SK-N-SH (cell line): ENCODE measurements at regions not wholly inside any gene's neighbourhood (a gene's known extent, or its start where the extent isn't known, plus 50 kb on each side); places are given as distances from the start of the nearest gene placed in this dataset.

Source experiments
- CTCF ChIA-PET: fragments of 300-600, 350-600 bp; formaldehyde crosslinking; extraction: SDS; loops from one replicate; lab custom pipeline; 2021; lab: Yijun Ruan, JAX
- POLR2A ChIA-PET: fragments of 350-600 bp; sonication (Branson Sonifier 250); formaldehyde crosslinking; extraction: SDS; loops from one replicate; lab custom pipeline; 2020; ENCODE audit warnings: antibody characterized with exemption, inconsistent platforms; lab: Yijun Ruan, JAX
- DNase-seq: peaks from one replicate; pipeline ENCODE4 v3.0.0; 2012
- H2AFZ ChIP-seq: fragments of 200-600 bp; sonication (generic); 2 replicates; pipeline ENCODE4 v1.8.1; 2016; ENCODE audit warnings: antibody characterized with exemption, mild to moderate bottlenecking, low read depth
- H3F3A ChIP-seq: fragments of 200-600 bp; sonication (generic); replicated peaks from 2 replicates; pipeline ENCODE3; 2016; ENCODE audit warnings: antibody characterized with exemption, mild to moderate bottlenecking; ENCODE audit not compliant: insufficient read depth
- H3K27ac ChIP-seq, 2 experiments: fragments of 200-500 bp in 1 of 2; fragments of 200-600 bp in 1 of 2; sonication (Bioruptor generic) in 1 of 2; sonication (generic), shearing (Covaris generic) in 1 of 2; 2 replicates each; pipeline versions ENCODE4 v1.5.1 to v1.6.1; 2014 to 2016; ENCODE audit warnings: low read depth in 2 of 2, inconsistent platforms in 1 of 2, low read length in 1 of 2, mild to moderate bottlenecking in 1 of 2, mixed read lengths in 1 of 2
- H3K27me3 ChIP-seq: fragments of 200-600 bp; sonication (generic), shearing (Covaris generic); 2 replicates; pipeline ENCODE4 v1.6.1; 2016; ENCODE audit warnings: mixed run types; ENCODE audit not compliant: insufficient read depth
- H3K36me3 ChIP-seq, 2 experiments: fragments of 200-500 bp in 1 of 2; fragments of 200-600 bp in 1 of 2; sonication (Bioruptor generic) in 1 of 2; sonication (generic) in 1 of 2; replicated peaks in 1 of 2; 2 replicates each; pipeline versions ENCODE3 to v1.5.1; 2014 to 2016; ENCODE audit warnings: low read length in 1 of 2, mild to moderate bottlenecking in 1 of 2; ENCODE audit not compliant: insufficient read depth in 2 of 2, control insufficient read depth in 1 of 2
- H3K4me1 ChIP-seq, 2 experiments: fragments of 200-500 bp in 1 of 2; fragments of 200-600 bp in 1 of 2; sonication (Bioruptor generic) in 1 of 2; sonication (generic), shearing (Covaris generic) in 1 of 2; 2 replicates each; pipeline versions ENCODE4 v1.5.1 to v1.6.1; 2014 to 2016; ENCODE audit warnings: low read depth in 1 of 2, low read length in 1 of 2, mixed run types in 1 of 2; ENCODE audit not compliant: insufficient read depth in 2 of 2, control insufficient read depth in 1 of 2
- H3K4me2 ChIP-seq: fragments of 200-600 bp; sonication (generic), shearing (Covaris generic); 2 replicates; pipeline ENCODE4 v1.6.1; 2017; ENCODE audit warnings: mixed run types
- H3K4me3 ChIP-seq, 2 experiments: fragments of 200-500 bp in 1 of 2; fragments of 200-600 bp in 1 of 2; sonication (Bioruptor generic) in 1 of 2; sonication (generic), shearing (Covaris generic) in 1 of 2; 2 replicates each; pipeline versions ENCODE4 v1.5.1 to v1.8.1; 2014 to 2016; ENCODE audit warnings: low read depth in 2 of 2, inconsistent platforms in 1 of 2, low read length in 1 of 2, mild to moderate bottlenecking in 1 of 2, mixed read lengths in 1 of 2, moderate library complexity in 1 of 2
- H3K79me2 ChIP-seq: fragments of 200-600 bp; sonication (generic); 2 replicates; pipeline ENCODE4 v1.8.1; 2017; ENCODE audit warnings: mild to moderate bottlenecking; ENCODE audit not compliant: insufficient read depth
- H3K9ac ChIP-seq: fragments of 200-600 bp; sonication (generic); 2 replicates; pipeline ENCODE4 v1.6.1; 2017; ENCODE audit warnings: mixed run types
- H3K9me2 ChIP-seq: fragments of 200-600 bp; sonication (generic); 2 replicates; pipeline ENCODE4 v1.6.1; 2017; ENCODE audit warnings: mixed run types
- H3K9me3 ChIP-seq: fragments of 200-600 bp; sonication (generic); 2 replicates; pipeline ENCODE4 v1.6.1; 2017; ENCODE audit warnings: mixed run types, mild to moderate bottlenecking, moderate library complexity
- H4K20me1 ChIP-seq: fragments of 200-600 bp; sonication (generic); 2 replicates; pipeline ENCODE4 v1.6.1; 2017; ENCODE audit warnings: mild to moderate bottlenecking, mixed run types; ENCODE audit not compliant: insufficient read depth
- CHD2 ChIP-seq: fragments of 150-350 bp; IDR thresholded peaks from 2 replicates; pipeline ENCODE4 v1.6.1; 2018; ENCODE audit warnings: low read length; ENCODE audit not compliant: partially characterized antibody
- ELF1 ChIP-seq: IDR thresholded peaks from 2 replicates; pipeline ENCODE4 v1.4.0; 2012
- FOXJ3 ChIP-seq: sonication (generic); formaldehyde crosslinking; IDR thresholded peaks from 2 replicates; pipeline ENCODE4 v1.5.1; 2020; ENCODE audit warnings: mild to moderate bottlenecking, missing genetic modification reagents
- GATA2 ChIP-seq: sonication (generic); formaldehyde crosslinking; IDR thresholded peaks from 2 replicates; pipeline ENCODE4 v1.5.0; 2020; ENCODE audit warnings: mild to moderate bottlenecking, missing genetic modification reagents
- JUND ChIP-seq: IDR thresholded peaks from 2 replicates; pipeline ENCODE4 v1.4.0; 2012
- MAX ChIP-seq: IDR thresholded peaks from 2 replicates; pipeline ENCODE4 v1.4.0; 2012; ENCODE audit warnings: low read depth
- MEF2A ChIP-seq: IDR thresholded peaks from 2 replicates; pipeline ENCODE4 v1.4.0; 2012; ENCODE audit warnings: low read depth, borderline replicate concordance
- MXI1 ChIP-seq: IDR thresholded peaks from 2 replicates; pipeline ENCODE4 v1.6.1; 2012; ENCODE audit warnings: mild to moderate bottlenecking, low read depth, low read length, improper control_type of control experiment
- NRF1 ChIP-seq: IDR thresholded peaks from 2 replicates; pipeline ENCODE4 v1.6.1; 2012; ENCODE audit warnings: low read depth, mild to moderate bottlenecking, low read length
- RCOR1 ChIP-seq: fragments of 150-350 bp; IDR thresholded peaks from 2 replicates; pipeline ENCODE4 v1.6.1; 2017; ENCODE audit warnings: antibody characterized with exemption, low read length
- RFX5 ChIP-seq: IDR thresholded peaks from 2 replicates; pipeline ENCODE4 v1.6.1; 2012; ENCODE audit warnings: mild to moderate bottlenecking, improper control_type of control experiment, low read length
- SIN3A ChIP-seq: IDR thresholded peaks from 2 replicates; pipeline ENCODE4 v1.6.1; 2012; ENCODE audit warnings: low read depth, mild to moderate bottlenecking, low read length, moderate library complexity, borderline replicate concordance
- SMC3 ChIP-seq: IDR thresholded peaks from 2 replicates; pipeline ENCODE4 v1.6.1; 2012; ENCODE audit warnings: low read depth, low read length, improper control_type of control experiment
- TAF1 ChIP-seq: IDR thresholded peaks from 2 replicates; pipeline ENCODE4 v1.6.1; 2012; ENCODE audit warnings: low read depth, mild to moderate bottlenecking, low read length, moderate library complexity, borderline replicate concordance
- TCF12 ChIP-seq: IDR thresholded peaks from 2 replicates; pipeline ENCODE4 v1.4.0; 2012
- TEAD4 ChIP-seq: IDR thresholded peaks from 2 replicates; pipeline ENCODE4 v1.4.0; 2012; ENCODE audit warnings: mild to moderate bottlenecking, borderline replicate concordance; ENCODE audit not compliant: insufficient read depth
- USF2 ChIP-seq: fragments of 150-350 bp; IDR thresholded peaks from 2 replicates; pipeline ENCODE4 v1.6.1; 2017; ENCODE audit warnings: antibody characterized with exemption, low read length, low read depth, borderline replicate concordance
- WGBS: methylation state at CpG from one replicate; pipeline ENCODE4 v1.1.6; 2017; ENCODE audit warnings: low lambda C conversion rate; 5-methylcytosine and 5-hydroxymethylcytosine counted together
- TF ChIP-seq, protein P1 (sequence below): IDR thresholded peaks from 2 replicates; pipeline ENCODE4 v1.6.1; 2012; ENCODE audit warnings: mild to moderate bottlenecking, low read depth, low read length, moderate library complexity
- TF ChIP-seq, protein P2 (sequence below): IDR thresholded peaks from 2 replicates; pipeline ENCODE4; 2012
- TF ChIP-seq, protein P3 (sequence below): IDR thresholded peaks from 2 replicates; pipeline ENCODE4 v1.4.0; 2012; ENCODE audit warnings: low read depth, borderline replicate concordance
- TF ChIP-seq, protein P4 (sequence below): IDR thresholded peaks from 2 replicates; pipeline ENCODE4 v1.4.0; 2012; ENCODE audit warnings: low read depth, borderline replicate concordance

DNA sequence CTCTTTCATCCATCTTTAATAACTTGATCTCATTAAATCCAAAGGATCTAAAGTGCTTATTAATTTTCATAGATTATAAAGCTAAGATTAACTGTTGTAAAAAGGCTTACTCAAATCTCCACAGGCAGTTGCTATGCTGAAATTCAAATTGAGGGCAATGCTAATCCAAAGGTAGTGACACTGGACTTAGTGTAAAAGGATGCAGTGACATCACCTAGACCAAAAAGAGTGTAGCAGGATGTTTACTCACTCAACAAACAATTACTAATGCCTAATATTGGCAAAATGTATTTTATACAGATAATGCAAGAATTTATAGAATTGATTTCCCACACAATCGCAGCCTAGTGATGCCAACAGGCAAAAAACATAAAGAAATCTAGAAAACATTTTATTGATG, 756.2 kb downstream of the CDH9 start:
- Histone ChIP-seq H3K4me1 (no peaks in the 10 kb centered on the region), H3K27ac (no peak overlapping the region), H3K9ac (no peak overlapping the region), H2AFZ (no peak overlapping the region), H3K9me2 (no peaks in the 10 kb centered on the region), H3K9me3 (no peaks in the 10 kb centered on the region), H3K4me3 (no peak overlapping the region), H3K27me3 (no peaks in the 10 kb centered on the region), H3K36me3 (no peaks in the 10 kb centered on the region), H3K79me2 (no peaks in the 10 kb centered on the region), H3F3A (no peaks in the 10 kb centered on the region), H3K4me2 (no peak overlapping the region), H4K20me1 (no peaks in the 10 kb centered on the region)
- CTCF ChIA-PET, result no interaction called here
- TF ChIP-seq JUND, result no peak
- TF ChIP-seq MEF2A, result no peak
- TF ChIP-seq USF2, result no peak
- TF ChIP-seq, protein P1, sequence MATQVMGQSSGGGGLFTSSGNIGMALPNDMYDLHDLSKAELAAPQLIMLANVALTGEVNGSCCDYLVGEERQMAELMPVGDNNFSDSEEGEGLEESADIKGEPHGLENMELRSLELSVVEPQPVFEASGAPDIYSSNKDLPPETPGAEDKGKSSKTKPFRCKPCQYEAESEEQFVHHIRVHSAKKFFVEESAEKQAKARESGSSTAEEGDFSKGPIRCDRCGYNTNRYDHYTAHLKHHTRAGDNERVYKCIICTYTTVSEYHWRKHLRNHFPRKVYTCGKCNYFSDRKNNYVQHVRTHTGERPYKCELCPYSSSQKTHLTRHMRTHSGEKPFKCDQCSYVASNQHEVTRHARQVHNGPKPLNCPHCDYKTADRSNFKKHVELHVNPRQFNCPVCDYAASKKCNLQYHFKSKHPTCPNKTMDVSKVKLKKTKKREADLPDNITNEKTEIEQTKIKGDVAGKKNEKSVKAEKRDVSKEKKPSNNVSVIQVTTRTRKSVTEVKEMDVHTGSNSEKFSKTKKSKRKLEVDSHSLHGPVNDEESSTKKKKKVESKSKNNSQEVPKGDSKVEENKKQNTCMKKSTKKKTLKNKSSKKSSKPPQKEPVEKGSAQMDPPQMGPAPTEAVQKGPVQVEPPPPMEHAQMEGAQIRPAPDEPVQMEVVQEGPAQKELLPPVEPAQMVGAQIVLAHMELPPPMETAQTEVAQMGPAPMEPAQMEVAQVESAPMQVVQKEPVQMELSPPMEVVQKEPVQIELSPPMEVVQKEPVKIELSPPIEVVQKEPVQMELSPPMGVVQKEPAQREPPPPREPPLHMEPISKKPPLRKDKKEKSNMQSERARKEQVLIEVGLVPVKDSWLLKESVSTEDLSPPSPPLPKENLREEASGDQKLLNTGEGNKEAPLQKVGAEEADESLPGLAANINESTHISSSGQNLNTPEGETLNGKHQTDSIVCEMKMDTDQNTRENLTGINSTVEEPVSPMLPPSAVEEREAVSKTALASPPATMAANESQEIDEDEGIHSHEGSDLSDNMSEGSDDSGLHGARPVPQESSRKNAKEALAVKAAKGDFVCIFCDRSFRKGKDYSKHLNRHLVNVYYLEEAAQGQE, result no peak
- TF ChIP-seq TAF1, result no peak
- TF ChIP-seq ELF1, result no peak
- TF ChIP-seq SMC3, result no peak
- TF ChIP-seq MXI1, result no peak
- TF ChIP-seq, protein P2, sequence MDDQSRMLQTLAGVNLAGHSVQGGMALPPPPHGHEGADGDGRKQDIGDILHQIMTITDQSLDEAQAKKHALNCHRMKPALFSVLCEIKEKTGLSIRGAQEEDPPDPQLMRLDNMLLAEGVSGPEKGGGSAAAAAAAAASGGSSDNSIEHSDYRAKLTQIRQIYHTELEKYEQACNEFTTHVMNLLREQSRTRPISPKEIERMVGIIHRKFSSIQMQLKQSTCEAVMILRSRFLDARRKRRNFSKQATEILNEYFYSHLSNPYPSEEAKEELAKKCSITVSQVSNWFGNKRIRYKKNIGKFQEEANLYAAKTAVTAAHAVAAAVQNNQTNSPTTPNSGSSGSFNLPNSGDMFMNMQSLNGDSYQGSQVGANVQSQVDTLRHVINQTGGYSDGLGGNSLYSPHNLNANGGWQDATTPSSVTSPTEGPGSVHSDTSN, result no peak
- TF ChIP-seq RFX5, result no peak
- no peak for TF ChIP-seq TEAD4
- no peak for TF ChIP-seq CHD2
- TF ChIP-seq, protein P3, sequence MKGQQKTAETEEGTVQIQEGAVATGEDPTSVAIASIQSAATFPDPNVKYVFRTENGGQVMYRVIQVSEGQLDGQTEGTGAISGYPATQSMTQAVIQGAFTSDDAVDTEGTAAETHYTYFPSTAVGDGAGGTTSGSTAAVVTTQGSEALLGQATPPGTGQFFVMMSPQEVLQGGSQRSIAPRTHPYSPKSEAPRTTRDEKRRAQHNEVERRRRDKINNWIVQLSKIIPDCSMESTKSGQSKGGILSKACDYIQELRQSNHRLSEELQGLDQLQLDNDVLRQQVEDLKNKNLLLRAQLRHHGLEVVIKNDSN, result no peak
- no peak for DNase-seq
- 0% methylated on average over 1 of the region's 1 CpG for WGBS
- POLR2A ChIA-PET, result no interaction called here

DNA sequence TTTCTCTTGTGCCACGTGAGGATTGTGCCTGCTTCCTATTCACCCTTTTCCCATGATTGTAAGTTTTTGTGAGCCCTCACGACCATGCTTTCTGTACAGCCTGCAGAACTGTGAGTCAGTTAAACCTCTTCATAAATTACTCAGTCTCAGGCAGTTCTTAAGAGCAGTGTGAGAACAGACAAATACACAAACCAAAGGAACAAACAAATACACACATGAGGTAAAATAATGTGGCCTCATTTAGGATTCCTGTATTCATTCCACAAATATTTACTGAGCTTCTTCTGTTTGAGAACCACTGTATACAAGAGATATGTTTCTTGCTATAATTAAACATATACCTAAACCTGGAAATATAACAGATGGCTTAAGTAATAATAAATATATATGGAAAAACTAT, 760.3 kb downstream of the CDH9 start:
- H3K27me3 ChIP-seq, result no peaks in the 10 kb centered on the region
- no peak for DNase-seq
- ChIA-PET CTCF (no interaction called here), POLR2A (no interaction called here)
- H3K9ac ChIP-seq, result no peak overlapping the region
- H3K79me2 ChIP-seq, result no peaks in the 10 kb centered on the region
- H3K4me1 ChIP-seq, result no peaks in the 10 kb centered on the region
- no peak overlapping the region for H3K4me2 ChIP-seq
- H3K36me3 ChIP-seq, result no peaks in the 10 kb centered on the region
- H3K9me2 ChIP-seq, result no peaks in the 10 kb centered on the region
- H3K4me3 ChIP-seq, result no peak overlapping the region
- no peak overlapping the region for H3K27ac ChIP-seq
- H3K9me3 ChIP-seq, result no peaks in the 10 kb centered on the region
- H2AFZ ChIP-seq, result no peak overlapping the region
- 0% methylated on average over 2 of the region's 2 CpGs for WGBS
- H4K20me1 ChIP-seq, result no peaks in the 10 kb centered on the region
- no peaks in the 10 kb centered on the region for H3F3A ChIP-seq
- TF ChIP-seq RCOR1 (no peak), RFX5 (no peak), NRF1 (no peak), TCF12 (no peak), MXI1 (no peak), GATA2 (no peak), FOXJ3 (no peak), SIN3A (no peak), MAX (no peak)
- TF ChIP-seq, protein P3, result no peak
- TF ChIP-seq, protein P4, sequence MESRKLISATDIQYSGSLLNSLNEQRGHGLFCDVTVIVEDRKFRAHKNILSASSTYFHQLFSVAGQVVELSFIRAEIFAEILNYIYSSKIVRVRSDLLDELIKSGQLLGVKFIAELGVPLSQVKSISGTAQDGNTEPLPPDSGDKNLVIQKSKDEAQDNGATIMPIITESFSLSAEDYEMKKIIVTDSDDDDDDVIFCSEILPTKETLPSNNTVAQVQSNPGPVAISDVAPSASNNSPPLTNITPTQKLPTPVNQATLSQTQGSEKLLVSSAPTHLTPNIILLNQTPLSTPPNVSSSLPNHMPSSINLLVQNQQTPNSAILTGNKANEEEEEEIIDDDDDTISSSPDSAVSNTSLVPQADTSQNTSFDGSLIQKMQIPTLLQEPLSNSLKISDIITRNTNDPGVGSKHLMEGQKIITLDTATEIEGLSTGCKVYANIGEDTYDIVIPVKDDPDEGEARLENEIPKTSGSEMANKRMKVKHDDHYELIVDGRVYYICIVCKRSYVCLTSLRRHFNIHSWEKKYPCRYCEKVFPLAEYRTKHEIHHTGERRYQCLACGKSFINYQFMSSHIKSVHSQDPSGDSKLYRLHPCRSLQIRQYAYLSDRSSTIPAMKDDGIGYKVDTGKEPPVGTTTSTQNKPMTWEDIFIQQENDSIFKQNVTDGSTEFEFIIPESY, result no peak
